ENCODE measurements at regions not wholly inside any gene's neighbourhood (a gene's known extent, or its start where the extent isn't known, plus 50 kb on each side); places are given as distances from the start of the nearest gene placed in this dataset.

GRCh38 chr5:39605588-39606575 lies 181.1 kb upstream of the DAB2 start:
- DNase-seq (ENCODE audit: low read depth in 2 of 2): no peak

GRCh38 chr5:39605145-39605544 lies 180.4 kb upstream of the DAB2 start:
- no peak for DNase-seq (ENCODE audit: low read depth in 2 of 2)

GRCh38 chr5:39604491-39604890 lies 179.7 kb upstream of the DAB2 start:
- DNase-seq (ENCODE audit: low read depth in 2 of 2): no peak

GRCh38 chr5:39599721-39600431 lies 175.1 kb upstream of the DAB2 start:
- DNase-seq (ENCODE audit: low read depth in 2 of 2): no peak

GRCh38 chr5:39598661-39599248 lies 174.0 kb upstream of the DAB2 start:
- no peak for DNase-seq (ENCODE audit: low read depth in 2 of 2)

- no peak for DNase-seq (ENCODE audit: low read depth in 2 of 2)
These were observed 163.4 kb upstream of the DAB2 start for GRCh38 chr5:39588179-39588578.

GRCh38 chr5:39587675-39588074 lies 162.9 kb upstream of the DAB2 start:
- DNase-seq (ENCODE audit: low read depth in 2 of 2): no peak

- DNase-seq (ENCODE audit: low read depth in 2 of 2): no peak
These were observed 161.4 kb upstream of the DAB2 start for GRCh38 chr5:39586185-39586584.

GRCh38 chr5:39584927-39585326 lies 160.1 kb upstream of the DAB2 start:
- no peak for DNase-seq (ENCODE audit: low read depth in 2 of 2)

- no peak for DNase-seq (ENCODE audit: low read depth in 2 of 2)
These were observed 156.1 kb upstream of the DAB2 start for GRCh38 chr5:39580702-39581453.

- DNase-seq (ENCODE audit: low read depth in 2 of 2): no peak
These were observed 155.0 kb upstream of the DAB2 start for GRCh38 chr5:39579750-39580149.

GRCh38 chr5:39578887-39579497 lies 154.2 kb upstream of the DAB2 start:
- no peak for DNase-seq (ENCODE audit: low read depth in 2 of 2)

GRCh38 chr5:39577529-39577928 lies 152.7 kb upstream of the DAB2 start:
- DNase-seq (ENCODE audit: low read depth in 2 of 2): no peak

- DNase-seq (ENCODE audit: low read depth in 2 of 2): no peak
These were observed 145.7 kb upstream of the DAB2 start for GRCh38 chr5:39570403-39571027.

GRCh38 chr5:39569857-39570256 lies 145.1 kb upstream of the DAB2 start:
- no peak for DNase-seq (ENCODE audit: low read depth in 2 of 2)

GRCh38 chr5:39566891-39567290 lies 142.1 kb upstream of the DAB2 start:
- DNase-seq (ENCODE audit: low read depth in 2 of 2): no peak

GRCh38 chr5:39566029-39566428 lies 141.2 kb upstream of the DAB2 start:
- no peak for DNase-seq (ENCODE audit: low read depth in 2 of 2)

- DNase-seq (ENCODE audit: low read depth in 2 of 2): no peak
These were observed 136.6 kb upstream of the DAB2 start for GRCh38 chr5:39561421-39561820.

GRCh38 chr5:39560726-39561125 lies 135.9 kb upstream of the DAB2 start:
- no peak for DNase-seq (ENCODE audit: low read depth in 2 of 2)

GRCh38 chr5:39559923-39560322 lies 135.1 kb upstream of the DAB2 start:
- no peak for DNase-seq (ENCODE audit: low read depth in 2 of 2)

GRCh38 chr5:39558541-39558940 lies 133.8 kb upstream of the DAB2 start:
- no peak for DNase-seq (ENCODE audit: low read depth in 2 of 2)

Data from stimulated activated CD8-positive, alpha-beta memory T cell treated with anti-CD3 and anti-CD28 coated beads, Interleukin-7, amount 100 ng/mL, for 1 hour (primary cell).